Activated CD8-positive, alpha-beta T cell treated with anti-CD3 and anti-CD28 coated beads, Interleukin-2, amount 10 ng/mL, durations not matched to agents 7 days and 5 days (primary cell): ENCODE measurements at regions not wholly inside any gene's neighbourhood (a gene's known extent, or its start where the extent isn't known, plus 50 kb on each side); places are given as distances from the start of the nearest gene placed in this dataset.
"Not testable (repeated sequence)": the region's sequence is repeated elsewhere in the genome, so short reads cannot be mapped to it uniquely, and the experiment has no call there.

Source experiments
- ATAC-seq: fragments of 150-1000 bp; cut with Tn5 transposase; one replicate; pipeline ENCODE4 v1.10.0; 2021; ENCODE audit warnings: moderate library complexity
- CTCF ChIA-PET: fragments of 350-600 bp; sonication (Branson Sonifier 250); formaldehyde crosslinking; loops from one replicate; lab custom pipeline; 2021; ENCODE audit warnings: antibody characterized with exemption; lab: Charles Lee
- POLR2A ChIA-PET: fragments of 350-600 bp; sonication (Branson Sonifier 250); formaldehyde crosslinking; loops from one replicate; lab custom pipeline; 2021; ENCODE audit warnings: antibody characterized with exemption; lab: Charles Lee
- DNase-seq: peaks from one replicate; pipeline ENCODE4 v3.0.0-alpha.2; 2020
- H3K27ac Mint-ChIP-seq: one replicate; pipeline ENCODE4 v1.8.0; 2021; ENCODE audit warnings: mild to moderate bottlenecking, mixed read lengths
- H3K27me3 Mint-ChIP-seq: one replicate; pipeline ENCODE4 v1.8.0; 2021; ENCODE audit warnings: low read depth, mixed read lengths
- H3K36me3 Mint-ChIP-seq: one replicate; pipeline ENCODE4 v1.8.0; 2021; ENCODE audit warnings: low read depth, mixed read lengths
- H3K4me1 Mint-ChIP-seq: one replicate; pipeline ENCODE4 v1.8.0; 2021; ENCODE audit warnings: low read depth, mixed read lengths
- H3K4me3 Mint-ChIP-seq: one replicate; pipeline ENCODE4 v1.8.0; 2021; ENCODE audit warnings: mild to moderate bottlenecking, mixed read lengths
- H3K9me3 Mint-ChIP-seq: one replicate; pipeline ENCODE4 v1.8.0; 2022; ENCODE audit warnings: mixed read lengths; ENCODE audit not compliant: insufficient read depth

DNA sequence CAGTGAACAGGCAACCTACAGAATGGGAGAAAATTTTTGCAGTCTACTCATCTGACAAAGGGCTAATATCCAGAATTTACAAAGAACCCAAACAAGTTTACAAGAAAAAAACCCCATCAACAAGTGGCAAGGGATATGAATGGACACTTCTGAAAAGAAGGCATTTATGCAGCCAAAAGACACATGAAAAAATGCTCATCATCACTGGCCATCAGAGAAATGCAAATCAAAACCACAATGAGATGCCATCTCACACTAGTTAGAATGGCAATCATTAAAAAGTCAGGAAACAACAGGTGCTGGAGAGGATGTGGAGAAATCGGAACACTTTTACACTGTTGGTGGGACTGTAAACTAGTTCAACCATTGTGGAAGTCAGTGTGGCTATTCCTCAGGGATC, 80.3 kb downstream of the ZNF474 start:
- H3K4me1 Mint-ChIP-seq, H3K27me3 Mint-ChIP-seq, CTCF ChIA-PET, H3K27ac Mint-ChIP-seq, H3K4me3 Mint-ChIP-seq, H3K36me3 Mint-ChIP-seq, H3K9me3 Mint-ChIP-seq, DNase-seq, ATAC-seq, POLR2A ChIA-PET: not testable (repeated sequence)

DNA sequence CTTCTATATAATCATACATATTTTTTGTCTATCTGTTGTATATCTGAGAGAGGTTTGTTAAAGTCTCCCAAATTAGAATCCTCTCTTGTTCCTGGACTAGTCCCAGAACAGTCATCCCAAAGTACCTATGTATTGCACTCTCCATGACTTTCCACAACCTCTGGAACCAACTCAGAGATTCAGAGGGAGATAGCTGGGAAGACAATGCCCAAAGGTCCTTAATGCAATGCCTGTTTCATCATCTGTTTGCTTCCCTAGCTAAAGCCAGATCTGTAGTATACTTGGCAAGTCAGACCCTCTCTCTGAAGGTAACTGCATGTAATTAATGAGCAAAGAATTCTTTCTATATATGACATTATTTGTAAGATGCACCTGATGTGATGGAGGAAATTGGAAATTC, 89.4 kb downstream of the ZNF474 start:
- ATAC-seq: no peak
- no peak overlapping the region for H3K27ac Mint-ChIP-seq
- H3K27me3 Mint-ChIP-seq: no peaks in the 10 kb centered on the region
- no peak overlapping the region for H3K4me3 Mint-ChIP-seq
- no peaks in the 10 kb centered on the region for H3K36me3 Mint-ChIP-seq
- DNase-seq: no peak
- ChIA-PET CTCF (no interaction called here), POLR2A (no interaction called here)
- no peaks in the 10 kb centered on the region for H3K4me1 Mint-ChIP-seq
- no peaks in the 10 kb centered on the region for H3K9me3 Mint-ChIP-seq

DNA sequence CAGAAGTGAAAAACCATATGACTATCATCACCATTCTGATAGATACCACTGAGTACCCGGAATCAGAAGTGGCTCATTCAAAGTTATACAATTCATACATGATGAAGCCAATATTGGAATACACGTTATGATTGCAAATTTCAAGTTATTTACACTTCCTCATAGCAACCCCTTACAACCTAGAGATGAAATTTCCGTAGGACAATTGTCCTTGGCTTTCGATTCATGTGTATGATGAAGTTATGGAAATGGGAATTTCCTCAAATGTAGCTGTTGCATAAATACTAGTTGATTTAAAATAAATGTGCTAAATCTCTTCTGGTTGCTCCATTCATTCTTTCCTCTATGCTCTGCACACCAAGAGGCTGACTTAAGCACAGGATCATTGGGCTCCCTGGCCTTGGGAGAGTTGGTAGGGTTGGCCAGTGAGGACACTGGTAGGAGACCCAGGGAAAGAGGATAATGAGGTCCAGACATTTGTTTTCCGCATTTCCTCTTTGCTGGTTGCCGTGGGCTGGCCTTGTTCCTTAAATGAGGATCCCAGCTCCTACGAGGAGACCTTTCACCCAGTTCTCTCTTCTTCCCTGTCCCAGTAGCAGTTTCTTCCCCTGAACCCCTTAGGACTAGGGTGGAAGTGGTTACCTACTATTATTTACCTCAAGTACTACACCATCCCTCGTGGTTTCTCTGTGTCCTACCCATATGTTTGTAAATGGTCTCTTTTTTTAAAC, 90.3 kb downstream of the ZNF474 start:
- ChIA-PET POLR2A (no interaction called here), CTCF (no interaction called here)
- ATAC-seq (no peak), DNase-seq (no peak)
- no peaks in the 10 kb centered on the region for H3K27me3 Mint-ChIP-seq
- H3K27ac Mint-ChIP-seq: no peak overlapping the region
- no peaks in the 10 kb centered on the region for H3K4me1 Mint-ChIP-seq
- no peaks in the 10 kb centered on the region for H3K36me3 Mint-ChIP-seq
- no peaks in the 10 kb centered on the region for H3K9me3 Mint-ChIP-seq
- H3K4me3 Mint-ChIP-seq: no peak overlapping the region

DNA sequence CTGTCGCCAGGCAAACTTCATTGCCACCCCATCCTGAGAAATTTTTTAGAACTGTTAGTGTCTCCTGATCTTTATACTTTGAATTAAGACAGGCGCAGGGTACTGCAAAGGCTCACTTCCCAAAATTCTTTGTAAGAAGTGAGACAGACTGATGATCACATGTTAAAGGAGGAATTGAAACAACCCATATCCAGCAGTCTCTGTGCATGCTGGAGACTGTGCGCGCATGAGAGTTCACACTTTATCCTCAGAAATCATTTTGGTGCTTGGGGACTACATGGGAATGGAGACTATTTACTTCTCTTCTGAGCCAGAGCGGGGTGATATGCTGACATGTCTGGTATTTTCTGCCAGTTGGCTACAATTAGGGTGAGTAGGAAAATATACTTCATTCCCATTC, 91.2 kb downstream of the ZNF474 start:
- H3K27ac Mint-ChIP-seq: no peak overlapping the region
- no peak overlapping the region for H3K4me3 Mint-ChIP-seq
- H3K9me3 Mint-ChIP-seq: no peaks in the 10 kb centered on the region
- H3K36me3 Mint-ChIP-seq: no peaks in the 10 kb centered on the region
- ChIA-PET POLR2A (no interaction called here), CTCF (no interaction called here)
- ATAC-seq (no peak), DNase-seq (no peak)
- no peaks in the 10 kb centered on the region for H3K27me3 Mint-ChIP-seq
- no peaks in the 10 kb centered on the region for H3K4me1 Mint-ChIP-seq

DNA sequence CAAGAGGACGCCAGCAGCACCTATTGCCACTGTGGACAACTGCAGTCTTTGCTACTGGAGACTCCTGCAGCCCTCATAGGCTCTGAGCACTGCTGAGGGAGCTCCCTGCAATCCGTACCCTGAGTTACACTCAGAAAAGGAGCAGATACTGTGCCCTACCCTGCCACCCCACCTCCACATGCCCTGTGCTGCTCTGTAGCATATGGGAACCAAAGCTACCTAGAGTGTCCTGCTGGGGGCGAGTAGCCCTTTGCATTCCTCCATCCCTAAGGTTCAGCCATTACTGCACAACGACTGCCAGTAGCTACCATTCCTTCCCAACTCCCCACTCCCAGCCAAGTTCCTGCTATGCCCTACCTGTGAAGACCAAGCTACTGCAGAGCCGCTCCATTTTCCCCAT, 90.2 kb upstream of the SNCAIP start:
- H3K36me3 Mint-ChIP-seq: no peaks in the 10 kb centered on the region
- ATAC-seq (no peak), DNase-seq (no peak)
- CTCF ChIA-PET: no interaction called here
- no peak overlapping the region for H3K27ac Mint-ChIP-seq
- H3K4me3 Mint-ChIP-seq: no peak overlapping the region
- POLR2A ChIA-PET: no interaction called here
- no peaks in the 10 kb centered on the region for H3K27me3 Mint-ChIP-seq
- no peaks in the 10 kb centered on the region for H3K4me1 Mint-ChIP-seq
- no peaks in the 10 kb centered on the region for H3K9me3 Mint-ChIP-seq

DNA sequence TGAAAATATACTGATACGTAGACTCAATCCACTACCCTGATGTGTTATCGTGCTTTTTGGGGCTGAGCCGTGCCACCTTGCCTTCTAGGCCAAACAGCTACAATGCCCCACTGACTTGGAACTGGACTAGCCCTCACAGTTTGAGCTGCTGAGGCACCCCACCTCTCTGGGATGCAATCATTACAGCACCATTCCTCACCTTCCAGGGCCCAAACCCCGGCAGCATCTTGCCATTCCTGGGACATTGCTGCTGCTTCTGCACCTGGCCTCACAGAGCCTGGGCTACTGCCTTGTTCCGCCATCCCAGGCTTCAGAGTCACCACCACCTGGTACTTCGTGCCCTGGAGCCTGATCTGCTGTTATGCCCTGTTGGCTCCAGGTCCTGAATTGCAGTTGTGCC, 89.5 kb upstream of the SNCAIP start:
- ChIA-PET CTCF (no interaction called here), POLR2A (no interaction called here)
- Mint-ChIP-seq H3K27me3 (no peaks in the 10 kb centered on the region), H3K9me3 (no peaks in the 10 kb centered on the region), H3K4me3 (no peak overlapping the region), H3K36me3 (no peaks in the 10 kb centered on the region), H3K4me1 (no peaks in the 10 kb centered on the region), H3K27ac (no peak overlapping the region)
- no peak for ATAC-seq
- DNase-seq: no peak

DNA sequence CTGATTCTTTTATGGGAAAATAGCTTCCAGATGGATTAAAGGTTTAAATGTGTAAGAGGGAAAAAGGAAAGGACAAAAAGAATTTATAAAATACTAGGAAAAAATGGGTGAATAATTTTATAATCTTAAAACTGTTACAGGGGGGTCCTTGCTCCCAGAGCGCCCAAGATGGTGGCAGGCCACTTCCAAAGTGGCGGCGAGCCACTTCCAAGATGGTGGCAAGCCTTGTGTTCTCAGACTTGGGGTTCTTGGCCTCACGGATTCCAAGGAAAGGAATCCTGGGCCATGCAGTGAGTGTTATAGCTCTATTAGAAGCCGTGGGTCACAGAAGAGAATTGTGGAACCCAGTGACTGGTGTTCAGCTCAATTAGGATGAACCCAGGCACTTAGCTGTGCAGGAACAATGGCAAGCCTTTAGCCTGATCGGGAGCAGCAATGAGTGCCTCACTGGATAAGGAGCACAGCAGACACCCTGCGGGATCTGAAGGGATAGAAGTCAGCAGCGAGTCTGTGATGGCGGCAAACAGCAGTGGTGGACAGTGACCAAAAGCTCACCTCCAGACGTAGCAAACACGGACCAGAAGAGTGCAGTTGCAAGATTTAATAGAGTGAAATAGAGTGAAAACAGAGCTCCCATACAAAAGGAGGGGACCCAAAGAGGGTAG, 83.2 kb upstream of the SNCAIP start:
- ChIA-PET CTCF (no interaction called here), POLR2A (no interaction called here)
- H3K27ac Mint-ChIP-seq: no peak overlapping the region
- DNase-seq (no peak), ATAC-seq (no peak)
- no peak overlapping the region for H3K4me3 Mint-ChIP-seq
- no peaks in the 10 kb centered on the region for H3K36me3 Mint-ChIP-seq
- H3K9me3 Mint-ChIP-seq: peaks cover 3% of the 10 kb centered on the region
- no peaks in the 10 kb centered on the region for H3K4me1 Mint-ChIP-seq
- no peaks in the 10 kb centered on the region for H3K27me3 Mint-ChIP-seq

DNA sequence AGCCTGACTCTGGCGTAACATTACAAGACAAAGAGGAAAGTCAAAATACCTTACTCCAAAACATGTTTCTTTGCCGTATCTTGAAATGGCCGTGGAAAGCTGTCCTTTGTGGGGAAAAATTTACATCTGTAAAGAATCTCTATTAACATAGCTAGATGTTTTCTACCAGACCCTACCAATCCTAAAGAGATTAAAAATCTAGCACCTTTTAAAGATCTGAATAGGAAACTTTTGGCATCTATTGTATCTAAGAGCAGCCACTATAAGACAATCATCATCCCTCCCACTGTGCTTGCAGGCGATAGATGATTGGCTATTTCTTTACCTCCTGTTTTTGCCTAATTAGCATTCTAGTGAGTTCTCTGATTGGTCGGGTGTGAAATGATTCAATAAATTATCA, 82.5 kb upstream of the SNCAIP start:
- ChIA-PET CTCF (no interaction called here), POLR2A (no interaction called here)
- DNase-seq: no peak
- Mint-ChIP-seq H3K27ac (no peak overlapping the region), H3K36me3 (no peaks in the 10 kb centered on the region), H3K4me1 (no peaks in the 10 kb centered on the region), H3K9me3 (peaks cover 3% of the 10 kb centered on the region), H3K27me3 (no peaks in the 10 kb centered on the region), H3K4me3 (no peak overlapping the region)
- no peak for ATAC-seq

DNA sequence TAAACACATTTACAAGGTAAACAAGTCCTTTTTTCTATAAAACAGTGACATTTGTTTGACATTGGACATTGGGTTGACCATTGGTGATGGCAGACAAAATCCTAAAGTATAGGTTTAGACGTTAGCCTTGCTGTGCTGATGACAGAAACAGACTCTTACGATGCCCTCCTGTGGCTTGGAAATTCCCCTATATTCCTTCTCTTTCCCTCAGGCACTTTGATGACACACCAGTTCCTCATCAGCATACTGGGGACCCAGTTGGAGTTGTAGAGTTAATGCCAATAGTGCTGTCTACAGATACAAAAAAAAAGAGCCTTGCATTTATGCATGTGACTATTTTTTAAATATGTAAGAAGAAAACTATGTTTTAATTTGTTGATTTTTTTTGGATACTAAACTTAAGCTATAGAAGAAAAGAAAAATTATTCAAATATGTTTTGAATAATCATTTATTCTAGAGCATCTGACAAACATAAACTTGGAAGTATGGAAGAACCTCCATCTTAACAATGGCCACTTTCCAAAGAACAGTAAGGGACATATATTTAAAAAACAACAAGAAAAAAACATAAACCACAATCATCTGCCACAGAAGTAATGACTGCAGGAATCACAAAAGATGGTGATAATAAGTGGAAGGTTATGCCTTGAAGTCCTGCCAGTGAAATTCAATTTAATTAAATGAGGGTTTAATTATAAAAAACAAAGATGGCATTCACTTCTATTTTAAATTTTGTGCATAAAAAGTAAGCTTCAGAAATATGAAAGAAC, 75.6 kb upstream of the SNCAIP start:
- DNase-seq (no peak), ATAC-seq (no peak)
- H3K9me3 Mint-ChIP-seq: peaks cover 5% of the 10 kb centered on the region
- CTCF ChIA-PET: no interaction called here
- no peaks in the 10 kb centered on the region for H3K36me3 Mint-ChIP-seq
- POLR2A ChIA-PET: no interaction called here
- no peaks in the 10 kb centered on the region for H3K4me1 Mint-ChIP-seq
- no peak overlapping the region for H3K27ac Mint-ChIP-seq
- no peak overlapping the region for H3K4me3 Mint-ChIP-seq
- no peaks in the 10 kb centered on the region for H3K27me3 Mint-ChIP-seq

DNA sequence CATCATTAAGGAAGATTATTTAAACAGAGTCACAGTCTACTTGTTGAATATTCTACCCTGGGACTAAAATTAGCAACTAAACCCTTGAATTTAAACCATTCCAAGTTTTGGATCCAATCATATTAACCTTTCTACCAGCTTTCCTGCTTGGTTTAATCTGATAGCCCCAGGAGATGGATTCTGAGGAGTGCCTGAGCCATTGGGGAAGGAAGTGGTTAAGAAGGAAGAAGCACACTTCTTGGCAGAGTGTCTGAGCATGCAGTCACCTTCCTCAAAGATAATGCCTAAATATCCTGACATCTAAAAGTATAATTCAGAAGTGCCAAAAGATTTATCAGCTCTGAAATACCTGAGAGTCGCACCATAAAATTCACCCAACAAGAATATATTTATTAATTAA, 74.1 kb upstream of the SNCAIP start:
- Mint-ChIP-seq H3K4me1 (no peaks in the 10 kb centered on the region), H3K9me3 (peaks cover 5% of the 10 kb centered on the region), H3K27me3 (no peaks in the 10 kb centered on the region), H3K27ac (no peak overlapping the region), H3K4me3 (no peak overlapping the region), H3K36me3 (no peaks in the 10 kb centered on the region)
- POLR2A ChIA-PET: no interaction called here
- DNase-seq: no peak
- CTCF ChIA-PET: no interaction called here
- no peak for ATAC-seq

DNA sequence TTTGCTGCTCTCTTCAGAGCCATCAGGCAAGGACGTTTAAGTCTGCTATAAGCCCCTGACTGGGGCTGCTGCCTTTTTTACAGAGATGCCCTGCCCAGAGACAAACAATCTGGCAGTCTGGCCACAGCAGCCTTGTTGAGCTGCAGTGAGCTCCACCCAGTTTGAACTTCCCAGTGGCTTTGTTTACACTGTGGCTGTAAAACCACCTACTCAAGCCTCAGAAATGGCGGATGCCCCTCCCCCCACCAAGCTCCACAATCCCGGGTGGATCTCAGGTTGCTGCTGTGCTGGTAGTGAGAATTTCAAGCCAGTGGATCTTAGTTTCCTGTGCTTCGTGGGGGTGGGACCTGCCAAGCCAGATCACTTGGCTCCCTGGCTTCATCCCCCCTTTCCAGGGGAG, 59.7 kb upstream of the SNCAIP start:
- ChIA-PET CTCF (no interaction called here), POLR2A (no interaction called here)
- no peak overlapping the region for H3K4me3 Mint-ChIP-seq
- H3K27me3 Mint-ChIP-seq: no peaks in the 10 kb centered on the region
- H3K9me3 Mint-ChIP-seq: peaks cover 22% of the 10 kb centered on the region
- no peak for DNase-seq
- no peaks in the 10 kb centered on the region for H3K36me3 Mint-ChIP-seq
- no peaks in the 10 kb centered on the region for H3K4me1 Mint-ChIP-seq
- no peak overlapping the region for H3K27ac Mint-ChIP-seq
- ATAC-seq: no peak

DNA sequence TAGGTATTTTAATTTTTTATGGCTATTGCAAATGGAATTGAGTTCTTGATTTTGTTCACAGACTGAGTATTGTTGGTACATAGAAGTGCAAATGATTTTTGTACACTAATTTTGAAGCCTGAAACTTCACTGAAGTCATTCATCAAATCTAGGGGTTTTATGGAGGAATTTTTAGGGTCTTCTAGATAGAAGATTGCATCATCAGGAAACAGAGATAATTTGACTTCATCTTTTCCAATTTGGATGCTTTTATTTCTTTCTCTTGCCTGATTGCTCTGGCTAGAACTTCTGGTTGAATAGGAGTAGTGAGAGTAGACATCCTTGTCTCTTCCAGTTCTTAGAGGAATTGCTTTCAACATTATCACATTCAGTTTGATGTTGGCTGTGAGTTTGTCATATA, 58.2 kb upstream of the SNCAIP start:
- Mint-ChIP-seq H3K27ac (no peak overlapping the region), H3K4me1 (no peaks in the 10 kb centered on the region), H3K36me3 (no peaks in the 10 kb centered on the region), H3K27me3 (no peaks in the 10 kb centered on the region), H3K4me3 (no peak overlapping the region), H3K9me3 (peaks cover 22% of the 10 kb centered on the region)
- ChIA-PET POLR2A (no interaction called here), CTCF (no interaction called here)
- no peak for DNase-seq
- ATAC-seq: no peak
